GM12872 (cell line): ENCODE measurements at regions not wholly inside any gene's neighbourhood (a gene's known extent, or its start where the extent isn't known, plus 50 kb on each side); places are given as distances from the start of the nearest gene placed in this dataset.

ENCODE experiments used
- TF ChIP-seq, protein P1 (sequence below): IDR thresholded peaks from 3 replicates; pipeline ENCODE4 v1.5.1; 2011; ENCODE audit warnings: low read depth, mild to moderate bottlenecking, low read length, moderate library complexity; ENCODE audit not compliant: insufficient read depth

DNA sequence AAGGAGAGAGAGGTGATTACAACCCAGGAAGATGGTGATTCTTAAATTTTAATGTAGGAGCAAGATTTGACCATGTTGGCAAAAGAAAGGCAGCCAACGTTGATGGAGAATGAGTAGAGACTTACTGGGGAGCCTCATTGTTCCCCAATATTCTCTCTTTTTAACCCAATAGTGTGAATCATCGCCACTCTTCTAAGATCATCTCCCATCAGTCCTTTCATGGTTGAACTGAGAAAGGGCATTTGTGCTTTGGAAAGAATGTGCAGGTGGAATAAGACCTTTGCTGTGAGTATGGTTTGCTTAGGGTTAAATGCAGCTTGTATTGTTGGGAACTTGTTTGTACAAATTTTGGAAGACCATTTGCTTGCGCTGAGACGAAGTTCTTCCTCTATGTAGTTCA lies 231.0 kb downstream of the TBXT start:
- TF ChIP-seq, protein P1, sequence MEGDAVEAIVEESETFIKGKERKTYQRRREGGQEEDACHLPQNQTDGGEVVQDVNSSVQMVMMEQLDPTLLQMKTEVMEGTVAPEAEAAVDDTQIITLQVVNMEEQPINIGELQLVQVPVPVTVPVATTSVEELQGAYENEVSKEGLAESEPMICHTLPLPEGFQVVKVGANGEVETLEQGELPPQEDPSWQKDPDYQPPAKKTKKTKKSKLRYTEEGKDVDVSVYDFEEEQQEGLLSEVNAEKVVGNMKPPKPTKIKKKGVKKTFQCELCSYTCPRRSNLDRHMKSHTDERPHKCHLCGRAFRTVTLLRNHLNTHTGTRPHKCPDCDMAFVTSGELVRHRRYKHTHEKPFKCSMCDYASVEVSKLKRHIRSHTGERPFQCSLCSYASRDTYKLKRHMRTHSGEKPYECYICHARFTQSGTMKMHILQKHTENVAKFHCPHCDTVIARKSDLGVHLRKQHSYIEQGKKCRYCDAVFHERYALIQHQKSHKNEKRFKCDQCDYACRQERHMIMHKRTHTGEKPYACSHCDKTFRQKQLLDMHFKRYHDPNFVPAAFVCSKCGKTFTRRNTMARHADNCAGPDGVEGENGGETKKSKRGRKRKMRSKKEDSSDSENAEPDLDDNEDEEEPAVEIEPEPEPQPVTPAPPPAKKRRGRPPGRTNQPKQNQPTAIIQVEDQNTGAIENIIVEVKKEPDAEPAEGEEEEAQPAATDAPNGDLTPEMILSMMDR: no peak

DNA sequence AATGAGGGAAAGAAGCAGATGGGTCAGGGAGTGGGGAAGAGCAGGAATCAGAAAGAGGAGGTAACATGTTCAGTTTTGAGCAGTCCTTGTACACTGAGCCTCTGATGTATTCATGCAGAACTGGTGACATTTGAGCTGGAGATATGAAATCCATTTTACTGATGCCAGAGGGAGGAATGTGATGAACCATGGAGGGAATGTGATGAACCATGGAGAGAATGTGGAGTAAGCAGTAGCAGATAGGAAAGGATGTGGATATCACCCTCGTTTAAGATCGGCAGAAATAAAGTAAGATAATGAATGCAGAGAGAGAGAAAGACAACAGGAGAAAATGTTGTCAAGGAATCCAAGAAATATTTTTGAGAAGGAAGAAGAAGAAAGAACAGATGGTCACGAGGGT lies 231.6 kb downstream of the TBXT start:
- TF ChIP-seq, protein P1: no peak

DNA sequence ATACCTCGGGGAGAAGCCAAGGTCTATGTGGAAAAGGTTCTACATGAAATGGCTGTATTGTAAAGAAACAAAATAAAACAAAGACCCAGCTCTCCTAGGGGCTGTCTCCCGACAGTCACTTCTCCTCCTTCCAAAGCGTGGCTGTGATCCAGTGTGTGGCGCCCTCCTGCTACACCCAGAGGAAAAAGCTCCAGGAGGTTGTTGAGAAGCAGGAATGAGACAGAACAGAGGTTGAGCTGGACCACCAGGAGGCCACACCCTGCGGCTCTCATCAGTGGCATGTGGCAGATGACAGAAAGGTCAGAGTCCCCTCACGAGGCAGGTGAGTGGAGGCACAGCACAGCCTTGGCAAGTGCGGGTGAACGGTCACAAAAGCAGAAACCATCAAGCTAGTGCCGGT lies 236.0 kb downstream of the TBXT start:
- TF ChIP-seq, protein P1: no peak

DNA sequence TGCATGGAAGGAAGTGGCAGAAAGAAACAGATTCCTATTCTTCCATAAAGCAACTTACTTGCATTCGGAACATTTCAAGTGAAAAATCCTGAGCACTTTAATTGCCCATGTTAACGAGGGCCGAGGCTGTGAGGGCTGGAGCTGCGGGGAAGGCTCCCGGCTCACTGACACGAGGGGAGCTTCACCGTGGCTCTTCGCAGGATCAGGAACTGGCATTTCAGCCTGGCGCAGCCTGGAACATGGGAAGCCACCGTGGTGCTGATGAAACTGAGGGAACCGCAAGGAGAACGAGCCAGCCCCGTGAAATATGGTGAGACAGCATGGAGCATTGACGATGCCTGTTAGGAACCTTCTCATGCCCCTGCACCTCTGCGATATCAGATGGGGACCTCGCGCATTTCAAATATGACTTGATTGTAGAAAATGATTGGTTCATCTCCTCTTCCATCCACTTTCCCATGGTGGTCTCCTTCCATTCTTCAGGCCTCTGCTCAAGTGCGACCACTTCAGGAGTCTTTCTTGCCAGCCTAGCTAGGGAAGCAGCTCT lies 236.9 kb downstream of the TBXT start:
- TF ChIP-seq, protein P1: no peak

DNA sequence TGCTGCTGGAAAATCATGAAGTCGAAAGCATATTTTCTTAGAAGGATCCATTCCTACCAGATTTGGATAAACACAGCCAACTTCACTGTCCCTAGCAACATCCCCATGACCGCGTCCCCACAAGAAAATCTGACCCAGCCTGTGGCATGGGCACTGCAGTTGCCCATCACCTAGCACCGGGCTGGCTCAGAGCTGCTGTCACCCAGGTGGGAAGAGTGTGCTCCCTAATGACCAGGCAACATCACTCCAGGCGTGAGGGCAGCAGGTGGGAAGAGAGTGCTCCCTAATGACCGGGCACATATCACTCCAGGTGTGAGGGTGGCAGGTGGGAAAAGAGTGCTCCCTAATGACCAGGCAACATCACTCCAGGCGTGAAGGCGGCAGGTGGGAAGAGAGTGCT lies 238.0 kb downstream of the TBXT start:
- TF ChIP-seq, protein P1: no peak

DNA sequence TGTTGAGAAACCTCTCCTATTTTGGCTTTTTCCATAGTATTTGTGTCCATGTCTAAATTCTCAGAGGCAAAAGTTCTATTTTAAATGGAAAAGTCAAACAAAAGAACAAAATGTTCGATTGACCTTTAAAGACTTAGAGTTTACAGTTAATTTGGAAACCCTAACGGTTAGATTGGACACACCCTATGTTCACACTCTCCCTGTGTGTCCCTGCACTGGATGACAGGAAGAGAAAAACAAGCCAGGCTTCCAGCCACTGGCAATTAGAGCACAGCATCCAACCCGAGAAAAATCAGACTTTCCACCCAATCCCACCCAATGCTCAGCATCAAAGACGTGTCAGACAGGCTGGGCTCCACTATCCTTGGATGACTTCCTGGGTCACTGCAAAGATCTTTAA lies 241.3 kb downstream of the TBXT start:
- TF ChIP-seq, protein P1: no peak

DNA sequence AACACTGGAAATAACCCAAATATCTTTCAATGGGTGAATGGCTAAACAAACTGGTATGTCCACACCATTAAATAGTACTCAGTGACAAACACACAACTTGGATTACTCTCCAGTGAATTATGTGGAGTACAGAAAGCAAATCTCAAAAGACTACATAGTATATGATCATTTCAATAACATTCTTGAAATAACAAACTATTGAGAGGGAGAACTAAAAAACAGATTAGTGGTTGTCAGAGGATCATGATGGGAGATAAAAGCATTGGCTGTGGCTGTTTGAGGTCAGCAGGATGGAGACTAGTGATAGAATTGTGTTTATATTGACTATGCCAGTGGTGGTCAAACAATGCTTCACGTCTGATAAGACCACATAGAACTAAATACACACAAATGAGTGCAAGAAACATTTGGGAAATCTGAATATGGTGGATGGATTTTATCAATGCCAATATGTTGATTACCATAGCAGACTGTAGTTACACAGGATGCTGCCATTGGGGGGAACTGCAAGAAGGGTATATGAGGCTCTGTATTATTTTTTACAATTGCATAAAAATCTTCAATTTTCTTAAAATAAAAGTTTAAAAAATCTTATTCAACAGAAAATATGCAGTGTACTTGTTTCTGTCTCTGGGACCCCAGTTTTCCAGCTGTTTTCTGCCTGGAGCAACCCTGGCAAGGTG lies 242.0 kb downstream of the TBXT start:
- TF ChIP-seq, protein P1: no peak
